ENCODE measurements at regions not wholly inside any gene's neighbourhood (a gene's known extent, or its start where the extent isn't known, plus 50 kb on each side); places are given as distances from the start of the nearest gene placed in this dataset.

DNA sequence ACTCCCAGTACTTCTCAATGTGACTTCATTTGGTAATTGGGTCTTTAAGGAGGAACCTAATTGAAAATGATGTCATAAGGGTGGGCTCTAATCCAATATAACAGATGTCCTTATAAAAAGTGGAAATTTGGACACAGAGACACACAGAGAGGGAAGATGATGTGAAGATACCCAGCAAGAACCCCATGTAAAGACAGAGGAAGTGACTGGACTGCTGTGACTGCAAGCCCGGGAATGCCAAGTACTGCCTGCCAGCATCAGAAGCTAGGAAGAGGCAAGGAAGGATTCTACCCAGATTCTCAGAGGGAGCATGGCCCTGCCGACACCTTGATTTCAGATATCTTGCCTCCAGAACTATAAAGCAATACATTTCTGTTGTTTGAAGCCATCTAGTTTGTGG, 239.3 kb downstream of the KCTD12 start:
- H3K4me3 ChIP-seq (ENCODE audit: low read depth in 1 of 3, low read length in 3 of 3) = no peak overlapping the region
- H3K4me1 ChIP-seq (ENCODE audit: control insufficient read depth in 3 of 3, insufficient read depth in 2 of 3, low read depth in 1 of 3, low read length in 2 of 3) = no peaks in the 10 kb centered on the region
- no peaks in the 10 kb centered on the region for H3K9me3 ChIP-seq (ENCODE audit: control insufficient read depth in 2 of 2, insufficient read depth in 1 of 2, low read depth in 1 of 2, low read length in 1 of 2)
- no peaks in the 10 kb centered on the region for H3K27me3 ChIP-seq (ENCODE audit: control insufficient read depth in 3 of 3, insufficient read depth in 3 of 3, low read length in 3 of 3)
- no peak overlapping the region for H3K27ac ChIP-seq (ENCODE audit: low read depth in 1 of 3, low read length in 2 of 3)
- H3K36me3 ChIP-seq (ENCODE audit: control insufficient read depth in 3 of 3, insufficient read depth in 2 of 3, low read depth in 1 of 3, low read length in 3 of 3) = no peaks in the 10 kb centered on the region
- DNase-seq = no peak
- 86 to 93% (median 90%) methylated on average over 2 of the region's 2 CpGs for WGBS, 3 donors
- no peak for FAIRE-seq

GRCh38 chr13:76645632-76646031, 240.6 kb downstream of the KCTD12 start:
- Histone ChIP-seq H3K27me3 (ENCODE audit: control insufficient read depth in 3 of 3, insufficient read depth in 3 of 3, low read length in 3 of 3) (no peaks in the 10 kb centered on the region), H3K27ac (ENCODE audit: low read depth in 1 of 3, low read length in 2 of 3) (no peak overlapping the region), H3K36me3 (ENCODE audit: control insufficient read depth in 3 of 3, insufficient read depth in 2 of 3, low read depth in 1 of 3, low read length in 3 of 3) (no peaks in the 10 kb centered on the region), H3K9me3 (ENCODE audit: control insufficient read depth in 2 of 2, insufficient read depth in 1 of 2, low read depth in 1 of 2, low read length in 1 of 2) (no peaks in the 10 kb centered on the region), H3K4me1 (ENCODE audit: control insufficient read depth in 3 of 3, insufficient read depth in 2 of 3, low read depth in 1 of 3, low read length in 2 of 3) (no peaks in the 10 kb centered on the region), H3K4me3 (ENCODE audit: low read depth in 1 of 3, low read length in 3 of 3) (no peak overlapping the region)
- FAIRE-seq (no peak), DNase-seq (no peak)
- 70 to 90% (median 77%) methylated on average over 2 of the region's 2 CpGs for WGBS, 3 donors

DNA sequence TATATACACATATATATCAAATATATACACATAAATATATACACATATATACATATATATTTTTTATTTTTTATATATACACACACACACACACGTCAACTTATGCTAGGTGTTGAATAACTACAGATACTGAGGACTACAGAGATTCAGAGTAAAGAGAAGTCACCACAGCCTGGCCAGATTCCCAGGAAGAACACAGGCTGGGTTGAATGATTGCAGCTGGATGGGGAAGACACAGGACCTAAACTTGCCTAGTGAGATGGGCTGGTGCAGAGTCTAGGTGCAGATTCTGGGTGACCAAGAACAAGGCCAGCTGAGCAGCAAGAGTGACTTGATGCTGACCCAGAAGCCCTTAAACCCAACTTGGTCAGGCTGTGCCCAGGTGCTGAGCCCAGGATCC, 241.3 kb downstream of the KCTD12 start:
- FAIRE-seq = no peak
- WGBS, 3 donors = 2 to 48% (median 35%) methylated on average over 1 of the region's 1 CpG

DNA sequence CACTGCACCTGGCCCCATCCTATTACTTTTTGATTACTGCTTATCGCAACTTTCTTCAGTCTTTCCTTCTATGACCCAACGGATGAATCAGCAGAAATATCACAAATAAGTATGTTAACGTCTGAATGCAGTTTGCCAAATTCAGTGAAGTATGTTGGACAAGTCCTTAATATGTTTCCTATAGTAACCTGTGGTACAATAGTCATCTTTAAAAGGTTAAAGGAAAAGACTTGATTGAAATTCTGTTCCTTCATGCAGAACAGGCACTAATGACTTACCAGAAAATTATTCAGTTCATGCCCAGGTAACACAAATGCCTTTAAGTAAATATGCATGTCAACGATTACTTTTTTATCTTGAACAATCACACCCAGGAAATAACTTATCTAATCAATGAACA, 242.6 kb downstream of the KCTD12 start:
- Histone ChIP-seq H3K9me3 (ENCODE audit: control insufficient read depth in 2 of 2, insufficient read depth in 1 of 2, low read depth in 1 of 2, low read length in 1 of 2) (no peaks in the 10 kb centered on the region), H3K27me3 (ENCODE audit: control insufficient read depth in 3 of 3, insufficient read depth in 3 of 3, low read length in 3 of 3) (no peaks in the 10 kb centered on the region), H3K4me1 (ENCODE audit: control insufficient read depth in 3 of 3, insufficient read depth in 2 of 3, low read depth in 1 of 3, low read length in 2 of 3) (no peaks in the 10 kb centered on the region), H3K4me3 (ENCODE audit: low read depth in 1 of 3, low read length in 3 of 3) (no peak overlapping the region), H3K36me3 (ENCODE audit: control insufficient read depth in 3 of 3, insufficient read depth in 2 of 3, low read depth in 1 of 3, low read length in 3 of 3) (no peaks in the 10 kb centered on the region), H3K27ac (ENCODE audit: low read depth in 1 of 3, low read length in 2 of 3) (no peak overlapping the region)
- DNase-seq = no peak
- WGBS, 3 donors = 63 to 81% (median 68%) methylated on average over 4 of the region's 4 CpGs
- no peak for FAIRE-seq

More for the DNA sequence above, 241.3 kb downstream of the KCTD12 start:
- Histone ChIP-seq H3K27ac (ENCODE audit: low read depth in 1 of 3, low read length in 2 of 3) (no peak overlapping the region), H3K27me3 (ENCODE audit: control insufficient read depth in 3 of 3, insufficient read depth in 3 of 3, low read length in 3 of 3) (no peaks in the 10 kb centered on the region), H3K4me1 (ENCODE audit: control insufficient read depth in 3 of 3, insufficient read depth in 2 of 3, low read depth in 1 of 3, low read length in 2 of 3) (no peaks in the 10 kb centered on the region), H3K4me3 (ENCODE audit: low read depth in 1 of 3, low read length in 3 of 3) (no peak overlapping the region), H3K9me3 (ENCODE audit: control insufficient read depth in 2 of 2, insufficient read depth in 1 of 2, low read depth in 1 of 2, low read length in 1 of 2) (no peaks in the 10 kb centered on the region), H3K36me3 (ENCODE audit: control insufficient read depth in 3 of 3, insufficient read depth in 2 of 3, low read depth in 1 of 3, low read length in 3 of 3) (no peaks in the 10 kb centered on the region)
- no peak for DNase-seq

- H3K4me3 ChIP-seq (ENCODE audit: low read depth in 1 of 3, low read length in 3 of 3) = no peak overlapping the region
- no peaks in the 10 kb centered on the region for H3K36me3 ChIP-seq (ENCODE audit: control insufficient read depth in 3 of 3, insufficient read depth in 2 of 3, low read depth in 1 of 3, low read length in 3 of 3)
- FAIRE-seq (no peak), DNase-seq (no peak)
- no peak overlapping the region for H3K27ac ChIP-seq (ENCODE audit: low read depth in 1 of 3, low read length in 2 of 3)
- no peaks in the 10 kb centered on the region for H3K9me3 ChIP-seq (ENCODE audit: control insufficient read depth in 2 of 2, insufficient read depth in 1 of 2, low read depth in 1 of 2, low read length in 1 of 2)
- H3K27me3 ChIP-seq (ENCODE audit: control insufficient read depth in 3 of 3, insufficient read depth in 3 of 3, low read length in 3 of 3) = no peaks in the 10 kb centered on the region
- H3K4me1 ChIP-seq (ENCODE audit: control insufficient read depth in 3 of 3, insufficient read depth in 2 of 3, low read depth in 1 of 3, low read length in 2 of 3) = no peaks in the 10 kb centered on the region
- WGBS, 3 donors = 69 to 88% (median 71%) methylated on average over 1 of the region's 1 CpG
Observed at GRCh38 chr13:76641056-76641455, 245.1 kb downstream of the KCTD12 start.

DNA sequence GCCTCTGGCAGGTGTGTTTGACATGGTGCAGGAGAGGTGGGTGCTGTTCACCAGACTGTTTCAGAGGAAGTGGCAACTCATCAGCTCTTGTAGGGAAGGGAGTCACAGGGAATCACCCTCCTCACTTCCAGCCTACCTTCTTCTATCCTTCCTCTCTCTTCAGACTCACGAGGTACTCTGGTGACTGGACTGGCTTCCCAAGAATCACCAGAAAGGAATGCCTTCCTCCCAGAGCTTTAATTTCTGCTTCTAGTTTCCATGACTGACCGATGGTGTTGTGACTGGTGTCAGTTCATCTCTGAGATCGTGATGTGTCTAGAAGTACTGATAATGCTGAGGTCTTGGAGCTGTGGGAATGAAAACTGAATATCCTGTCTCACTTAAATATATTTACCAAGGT, 247.3 kb downstream of the KCTD12 start:
- no peak overlapping the region for H3K4me3 ChIP-seq (ENCODE audit: low read depth in 1 of 3, low read length in 3 of 3)
- H3K9me3 ChIP-seq (ENCODE audit: control insufficient read depth in 2 of 2, insufficient read depth in 1 of 2, low read depth in 1 of 2, low read length in 1 of 2) = no peaks in the 10 kb centered on the region
- FAIRE-seq = no peak
- 58 to 73% (median 72%) methylated on average over 3 of the region's 3 CpGs for WGBS, 3 donors
- H3K36me3 ChIP-seq (ENCODE audit: control insufficient read depth in 3 of 3, insufficient read depth in 2 of 3, low read depth in 1 of 3, low read length in 3 of 3) = no peaks in the 10 kb centered on the region
- H3K27me3 ChIP-seq (ENCODE audit: control insufficient read depth in 3 of 3, insufficient read depth in 3 of 3, low read length in 3 of 3) = no peaks in the 10 kb centered on the region
- no peak for DNase-seq
- no peak overlapping the region for H3K27ac ChIP-seq (ENCODE audit: low read depth in 1 of 3, low read length in 2 of 3)
- H3K4me1 ChIP-seq (ENCODE audit: control insufficient read depth in 3 of 3, insufficient read depth in 2 of 3, low read depth in 1 of 3, low read length in 2 of 3) = no peaks in the 10 kb centered on the region

DNA sequence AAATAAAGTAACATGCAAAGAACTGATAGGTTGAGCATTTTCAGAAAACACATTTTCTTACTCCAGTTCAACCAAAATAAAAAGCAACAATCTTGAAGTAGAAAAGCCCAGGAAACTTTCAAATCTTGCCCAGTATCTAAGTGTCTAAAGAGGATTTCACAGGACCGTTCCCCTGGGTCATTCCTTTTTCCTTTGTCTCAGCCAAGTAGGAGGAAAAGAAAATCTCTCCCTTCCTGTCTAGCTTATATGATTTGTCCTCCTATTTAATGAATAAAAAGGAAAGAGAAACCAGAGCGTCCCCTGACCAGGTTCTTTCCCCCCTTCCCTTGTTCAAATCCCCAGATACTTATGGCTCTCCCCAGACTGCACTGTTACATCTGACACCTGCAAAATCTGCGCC, 248.0 kb downstream of the KCTD12 start:
- FAIRE-seq (no peak), DNase-seq (no peak)
- no peaks in the 10 kb centered on the region for H3K27me3 ChIP-seq (ENCODE audit: control insufficient read depth in 3 of 3, insufficient read depth in 3 of 3, low read length in 3 of 3)
- H3K9me3 ChIP-seq (ENCODE audit: control insufficient read depth in 2 of 2, insufficient read depth in 1 of 2, low read depth in 1 of 2, low read length in 1 of 2) = no peaks in the 10 kb centered on the region
- no peaks in the 10 kb centered on the region for H3K4me1 ChIP-seq (ENCODE audit: control insufficient read depth in 3 of 3, insufficient read depth in 2 of 3, low read depth in 1 of 3, low read length in 2 of 3)
- WGBS, 3 donors = 71 to 85% (median 81%) methylated on average over 3 of the region's 3 CpGs
- H3K27ac ChIP-seq (ENCODE audit: low read depth in 1 of 3, low read length in 2 of 3) = no peak overlapping the region
- no peaks in the 10 kb centered on the region for H3K36me3 ChIP-seq (ENCODE audit: control insufficient read depth in 3 of 3, insufficient read depth in 2 of 3, low read depth in 1 of 3, low read length in 3 of 3)
- no peak overlapping the region for H3K4me3 ChIP-seq (ENCODE audit: low read depth in 1 of 3, low read length in 3 of 3)

GRCh38 chr13:76637641-76638141, 248.5 kb downstream of the KCTD12 start:
- H3K27ac ChIP-seq (ENCODE audit: low read depth in 1 of 3, low read length in 2 of 3) = no peak overlapping the region
- H3K4me1 ChIP-seq (ENCODE audit: control insufficient read depth in 3 of 3, insufficient read depth in 2 of 3, low read depth in 1 of 3, low read length in 2 of 3) = no peaks in the 10 kb centered on the region
- DNase-seq (no peak), FAIRE-seq (no peak)
- H3K27me3 ChIP-seq (ENCODE audit: control insufficient read depth in 3 of 3, insufficient read depth in 3 of 3, low read length in 3 of 3) = no peaks in the 10 kb centered on the region
- WGBS, 3 donors = 54 to 72% (median 68%) methylated on average over 2 of the region's 2 CpGs
- no peak overlapping the region for H3K4me3 ChIP-seq (ENCODE audit: low read depth in 1 of 3, low read length in 3 of 3)
- no peaks in the 10 kb centered on the region for H3K9me3 ChIP-seq (ENCODE audit: control insufficient read depth in 2 of 2, insufficient read depth in 1 of 2, low read depth in 1 of 2, low read length in 1 of 2)
- no peaks in the 10 kb centered on the region for H3K36me3 ChIP-seq (ENCODE audit: control insufficient read depth in 3 of 3, insufficient read depth in 2 of 3, low read depth in 1 of 3, low read length in 3 of 3)

GRCh38 chr13:76636829-76637228, 249.4 kb downstream of the KCTD12 start:
- Histone ChIP-seq H3K27me3 (ENCODE audit: control insufficient read depth in 3 of 3, insufficient read depth in 3 of 3, low read length in 3 of 3) (no peaks in the 10 kb centered on the region), H3K4me1 (ENCODE audit: control insufficient read depth in 3 of 3, insufficient read depth in 2 of 3, low read depth in 1 of 3, low read length in 2 of 3) (no peaks in the 10 kb centered on the region), H3K27ac (ENCODE audit: low read depth in 1 of 3, low read length in 2 of 3) (no peak overlapping the region), H3K9me3 (ENCODE audit: control insufficient read depth in 2 of 2, insufficient read depth in 1 of 2, low read depth in 1 of 2, low read length in 1 of 2) (no peaks in the 10 kb centered on the region), H3K4me3 (ENCODE audit: low read depth in 1 of 3, low read length in 3 of 3) (no peak overlapping the region), H3K36me3 (ENCODE audit: control insufficient read depth in 3 of 3, insufficient read depth in 2 of 3, low read depth in 1 of 3, low read length in 3 of 3) (no peaks in the 10 kb centered on the region)
- DNase-seq (no peak), FAIRE-seq (no peak)
- WGBS, 3 donors = 66 to 75% (median 73%) methylated on average over 2 of the region's 2 CpGs

Measured in small intestine (tissue), 7 donors.